Peyer's patch (tissue), 4 donors: ENCODE measurements at regions not wholly inside any gene's neighbourhood (a gene's known extent, or its start where the extent isn't known, plus 50 kb on each side); places are given as distances from the start of the nearest gene placed in this dataset.
"Not testable (repeated sequence)": the region's sequence is repeated elsewhere in the genome, so short reads cannot be mapped to it uniquely, and the experiment has no call there.

Source experiments
- DNase-seq, 3 donors: peaks; one replicate each; pipeline ENCODE4 v3.0.0-alpha.2; 2017 to 2019
- H3K27ac ChIP-seq, 4 donors: fragments of 200-600 bp; sonication (generic); one replicate each; pipeline ENCODE4 v1.5.1; 2016 to 2019
- H3K27me3 ChIP-seq, 2 donors: fragments of 200-600 bp; sonication (generic); one replicate each; pipeline ENCODE4 v1.5.1; 2019
- H3K36me3 ChIP-seq, 3 donors: fragments of 200-600 bp; sonication (generic); one replicate each; pipeline ENCODE4 v1.5.1; 2016 to 2019
- H3K4me1 ChIP-seq, 4 donors: fragments of 200-600 bp; sonication (generic); one replicate each; pipeline ENCODE4 v1.5.1; 2016 to 2019
- H3K4me3 ChIP-seq, 4 donors: fragments of 200-600 bp; sonication (generic); 1 replicate in 3 of 4; 2 replicates in 1 of 4; pipeline ENCODE4 v1.5.1; 2016 to 2019; ENCODE audit warnings: mild to moderate bottlenecking in 1 of 4
- H3K9me3 ChIP-seq, 4 donors: fragments of 200-600 bp; sonication (generic); one replicate each; pipeline ENCODE4 v1.5.1; 2016 to 2019; ENCODE audit warnings: mild to moderate bottlenecking in 1 of 4
- POLR2A ChIP-seq, 2 donors: fragments of 450-650 bp; IDR thresholded peaks; one replicate each; pipeline ENCODE4 v1.5.1; 2017; ENCODE audit warnings: antibody characterized with exemption in 2 of 2, mild to moderate bottlenecking in 2 of 2, moderate library complexity in 2 of 2
- TF ChIP-seq, protein P1 (sequence below), 6 experiments: fragments of 450-650 bp in 4 of 6; fragments of 200-600 bp in 2 of 6; sonication (generic) in 1 of 6; IDR thresholded peaks; one replicate each; pipeline ENCODE4 v1.5.1; 2017 to 2019; ENCODE audit warnings: antibody characterized with exemption in 6 of 6, mild to moderate bottlenecking in 3 of 6, moderate library complexity in 1 of 6

- Histone ChIP-seq H3K9me3 (no peaks in the 10 kb centered on the region), H3K36me3 (no peaks in the 10 kb centered on the region), H3K27me3 (no peaks in the 10 kb centered on the region), H3K4me3 (no peak overlapping the region), H3K4me1 (no peaks in the 10 kb centered on the region), H3K27ac (no peak overlapping the region)
- no peak for DNase-seq
- TF ChIP-seq, protein P1, sequence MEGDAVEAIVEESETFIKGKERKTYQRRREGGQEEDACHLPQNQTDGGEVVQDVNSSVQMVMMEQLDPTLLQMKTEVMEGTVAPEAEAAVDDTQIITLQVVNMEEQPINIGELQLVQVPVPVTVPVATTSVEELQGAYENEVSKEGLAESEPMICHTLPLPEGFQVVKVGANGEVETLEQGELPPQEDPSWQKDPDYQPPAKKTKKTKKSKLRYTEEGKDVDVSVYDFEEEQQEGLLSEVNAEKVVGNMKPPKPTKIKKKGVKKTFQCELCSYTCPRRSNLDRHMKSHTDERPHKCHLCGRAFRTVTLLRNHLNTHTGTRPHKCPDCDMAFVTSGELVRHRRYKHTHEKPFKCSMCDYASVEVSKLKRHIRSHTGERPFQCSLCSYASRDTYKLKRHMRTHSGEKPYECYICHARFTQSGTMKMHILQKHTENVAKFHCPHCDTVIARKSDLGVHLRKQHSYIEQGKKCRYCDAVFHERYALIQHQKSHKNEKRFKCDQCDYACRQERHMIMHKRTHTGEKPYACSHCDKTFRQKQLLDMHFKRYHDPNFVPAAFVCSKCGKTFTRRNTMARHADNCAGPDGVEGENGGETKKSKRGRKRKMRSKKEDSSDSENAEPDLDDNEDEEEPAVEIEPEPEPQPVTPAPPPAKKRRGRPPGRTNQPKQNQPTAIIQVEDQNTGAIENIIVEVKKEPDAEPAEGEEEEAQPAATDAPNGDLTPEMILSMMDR (IDR thresholded peaks at IDR 0.05) = no peak
- no peak for TF ChIP-seq POLR2A (IDR thresholded peaks at IDR 0.05)
These were observed 247.0 kb upstream of the LYPLAL1 start for GRCh38 chr1:218926631-218927030.

- Histone ChIP-seq H3K27ac (no peak overlapping the region), H3K27me3 (no peaks in the 10 kb centered on the region), H3K4me1 (no peaks in the 10 kb centered on the region), H3K36me3 (no peaks in the 10 kb centered on the region), H3K4me3 (no peak overlapping the region), H3K9me3 (no peaks in the 10 kb centered on the region)
- no peak for TF ChIP-seq POLR2A (IDR thresholded peaks at IDR 0.05)
- TF ChIP-seq, protein P1 (IDR thresholded peaks at IDR 0.05) = no peak
- no peak for DNase-seq
These were observed 243.7 kb upstream of the LYPLAL1 start for GRCh38 chr1:218930000-218930399.

DNA sequence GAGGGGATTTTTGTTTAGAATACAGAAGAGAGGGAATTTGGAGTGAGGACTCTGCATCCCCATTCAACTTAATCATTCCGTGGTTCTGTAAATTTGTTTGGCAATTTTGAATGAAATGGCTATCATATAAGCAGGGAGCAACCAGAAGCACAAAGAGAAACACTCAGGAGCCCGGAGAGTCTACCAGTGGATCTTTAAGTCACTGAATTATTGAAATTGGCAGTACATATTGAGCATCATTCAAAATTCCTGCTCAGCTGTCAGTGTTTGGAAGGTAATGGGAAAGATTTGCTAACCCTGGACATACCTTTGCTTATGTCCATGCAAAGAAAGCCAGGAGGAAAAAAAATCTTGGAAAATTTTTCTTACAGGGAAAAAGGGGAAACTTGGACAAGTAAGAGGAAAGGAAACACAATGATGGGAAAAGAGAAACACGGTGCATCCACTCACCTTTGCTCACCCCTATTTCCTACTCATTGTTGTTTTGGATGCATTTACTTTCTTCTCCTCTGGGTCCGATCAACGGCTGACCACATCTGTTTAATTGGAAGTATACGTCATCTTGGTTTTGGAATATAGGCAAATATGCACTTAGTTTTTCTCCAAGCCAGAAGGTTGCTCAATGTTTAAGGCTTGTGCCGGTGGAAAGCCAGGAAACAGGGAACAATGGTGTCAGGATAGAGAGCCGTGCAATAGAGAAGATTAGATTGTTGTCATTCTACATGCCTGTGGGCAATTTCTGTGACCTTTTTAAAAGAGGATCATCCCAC is 243.0 kb upstream of the LYPLAL1 start:
- TF ChIP-seq, protein P1 (IDR thresholded peaks at IDR 0.05) = no peak
- no peak for TF ChIP-seq POLR2A (IDR thresholded peaks at IDR 0.05)
- no peaks in the 10 kb centered on the region for H3K9me3 ChIP-seq
- no peak for DNase-seq
- H3K27ac ChIP-seq = no peak overlapping the region
- H3K4me3 ChIP-seq = no peak overlapping the region
- H3K36me3 ChIP-seq = no peaks in the 10 kb centered on the region
- no peaks in the 10 kb centered on the region for H3K4me1 ChIP-seq
- no peaks in the 10 kb centered on the region for H3K27me3 ChIP-seq

GRCh38 chr1:218931324-218931723 is 242.4 kb upstream of the LYPLAL1 start:
- Histone ChIP-seq H3K27ac (no peak overlapping the region), H3K4me3 (no peak overlapping the region), H3K4me1 (no peaks in the 10 kb centered on the region), H3K27me3 (no peaks in the 10 kb centered on the region), H3K9me3 (no peaks in the 10 kb centered on the region), H3K36me3 (no peaks in the 10 kb centered on the region)
- DNase-seq = no peak
- TF ChIP-seq, protein P1 (IDR thresholded peaks at IDR 0.05) = no peak
- no peak for TF ChIP-seq POLR2A (IDR thresholded peaks at IDR 0.05)

DNA sequence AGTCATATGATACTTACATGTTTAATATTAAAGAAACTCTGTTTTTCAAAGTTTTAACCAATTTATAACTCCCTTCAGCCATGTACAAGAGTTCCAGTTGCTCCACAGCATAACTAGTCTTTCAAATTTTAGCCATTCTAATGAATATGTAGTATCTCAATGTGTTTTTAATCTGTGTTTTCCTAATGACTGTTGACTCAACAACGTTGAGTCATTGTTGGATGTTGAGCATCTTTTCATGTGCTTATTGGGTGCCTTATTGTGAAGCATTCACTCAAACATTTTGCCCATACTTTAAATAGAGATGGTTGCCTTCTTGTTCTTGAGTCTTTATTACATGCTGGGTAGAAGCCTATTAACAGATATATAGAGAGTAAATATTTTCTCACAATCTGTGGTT is 240.2 kb upstream of the LYPLAL1 start:
- Histone ChIP-seq H3K27ac (no peak overlapping the region), H3K4me1 (no peaks in the 10 kb centered on the region), H3K27me3 (no peaks in the 10 kb centered on the region), H3K36me3 (no peaks in the 10 kb centered on the region), H3K9me3 (no peaks in the 10 kb centered on the region), H3K4me3 (no peak overlapping the region)
- TF ChIP-seq POLR2A (IDR thresholded peaks at IDR 0.05) = no peak
- TF ChIP-seq, protein P1 (IDR thresholded peaks at IDR 0.05) = no peak
- DNase-seq = no peak

- H3K4me3 ChIP-seq, H3K36me3 ChIP-seq, H3K27ac ChIP-seq, H3K9me3 ChIP-seq, DNase-seq, H3K4me1 ChIP-seq, H3K27me3 ChIP-seq: not testable (repeated sequence)
These were observed 238.3 kb upstream of the LYPLAL1 start for GRCh38 chr1:218935408-218935807.
